Thyroid gland (tissue), 4 donors: ENCODE measurements at regions not wholly inside any gene's neighbourhood (a gene's known extent, or its start where the extent isn't known, plus 50 kb on each side); places are given as distances from the start of the nearest gene placed in this dataset.
A peak's percentile ranks its signal among the peaks of the same experiment; 100 is the strongest.

ENCODE experiments used
- CTCF ChIP-seq, 6 experiments: fragments of 200-600 bp in 3 of 6; fragments of 450-650 bp in 3 of 6; sonication (generic) in 3 of 6; IDR thresholded peaks; one replicate each; pipeline ENCODE4 v1.5.1; 2016 to 2019; ENCODE audit warnings: antibody characterized with exemption in 6 of 6, mild to moderate bottlenecking in 2 of 6, inconsistent platforms in 1 of 6, moderate library complexity in 1 of 6
- POLR2A ChIP-seq, 2 donors: fragments of 450-650 bp; IDR thresholded peaks; one replicate each; pipeline ENCODE4 v1.6.1; 2017; ENCODE audit warnings: antibody characterized with exemption in 2 of 2, mild to moderate bottlenecking in 2 of 2, moderate library complexity in 1 of 2

GRCh38 chr13:53250272-53250875 is 221.8 kb downstream of the OLFM4 start:
- TF ChIP-seq CTCF (IDR thresholded peaks at IDR 0.05) (peak; percentile 24 to 88 (median 76)), POLR2A (IDR thresholded peaks at IDR 0.05) (no peak)
